Stomach smooth muscle (tissue), 2 donors: ENCODE measurements at regions not wholly inside any gene's neighbourhood (a gene's known extent, or its start where the extent isn't known, plus 50 kb on each side); places are given as distances from the start of the nearest gene placed in this dataset.

Experiments
- H3K27ac ChIP-seq: one replicate; pipeline ENCODE4 v1.7.0; 2013; ENCODE audit warnings: mild to moderate bottlenecking, low read length, inconsistent platforms
- H3K27me3 ChIP-seq, 2 donors: one replicate each; pipeline ENCODE4 v1.7.0; 2013; ENCODE audit warnings: low read length in 2 of 2; ENCODE audit not compliant: insufficient read depth in 2 of 2, control insufficient read depth in 1 of 2
- H3K36me3 ChIP-seq, 2 donors: one replicate each; pipeline ENCODE4 v1.7.0; 2013; ENCODE audit warnings: low read length in 2 of 2; ENCODE audit not compliant: control insufficient read depth in 2 of 2, insufficient read depth in 2 of 2
- H3K4me1 ChIP-seq: one replicate; pipeline ENCODE4 v1.7.0; 2013; ENCODE audit warnings: low read length; ENCODE audit not compliant: control insufficient read depth, insufficient read depth
- H3K4me3 ChIP-seq, 2 donors: one replicate each; pipeline ENCODE4 v1.7.0; 2013; ENCODE audit warnings: low read length in 2 of 2
- H3K9ac ChIP-seq, 2 donors: one replicate each; pipeline ENCODE4 v1.7.0; 2013; ENCODE audit warnings: low read length in 2 of 2, mild to moderate bottlenecking in 1 of 2
- H3K9me3 ChIP-seq, 2 donors: one replicate each; pipeline ENCODE4 v1.7.0; 2013; ENCODE audit warnings: low read length in 2 of 2; ENCODE audit not compliant: control insufficient read depth in 2 of 2
- donor health status: healthy.
- donor health status: Pancreatic carcinoma.

GRCh38 chr9:22580788-22581187, 134.2 kb downstream of the DMRTA1 start:
- Histone ChIP-seq H3K27ac (no peak overlapping the region), H3K4me3 (no peak overlapping the region), H3K9me3 (peaks cover 0 to 6% of the 10 kb centered on the region in 2 donors), H3K9ac (no peak overlapping the region), H3K4me1 (no peaks in the 10 kb centered on the region), H3K36me3 (no peaks in the 10 kb centered on the region), H3K27me3 (no peaks in the 10 kb centered on the region)

GRCh38 chr9:22582221-22582620, 135.6 kb downstream of the DMRTA1 start:
- Histone ChIP-seq H3K27ac (no peak overlapping the region), H3K27me3 (no peaks in the 10 kb centered on the region), H3K4me1 (no peaks in the 10 kb centered on the region), H3K9me3 (peaks cover 0 to 6% of the 10 kb centered on the region in 2 donors), H3K9ac (no peak overlapping the region), H3K4me3 (no peak overlapping the region), H3K36me3 (no peaks in the 10 kb centered on the region)

- Histone ChIP-seq H3K9ac (no peak overlapping the region), H3K27me3 (no peaks in the 10 kb centered on the region), H3K27ac (no peak overlapping the region), H3K4me1 (no peaks in the 10 kb centered on the region), H3K9me3 (peaks cover 0 to 3% of the 10 kb centered on the region in 2 donors), H3K4me3 (no peak overlapping the region), H3K36me3 (no peaks in the 10 kb centered on the region)
Observed at GRCh38 chr9:22588918-22589317, 142.3 kb downstream of the DMRTA1 start.

- no peaks in the 10 kb centered on the region for H3K27me3 ChIP-seq
- H3K36me3 ChIP-seq, result no peaks in the 10 kb centered on the region
Observed at GRCh38 chr9:22590336-22591033, 143.9 kb downstream of the DMRTA1 start.

GRCh38 chr9:22595805-22596204, 149.2 kb downstream of the DMRTA1 start:
- Histone ChIP-seq H3K4me1 (no peaks in the 10 kb centered on the region), H3K27ac (no peak overlapping the region), H3K4me3 (no peak overlapping the region), H3K9me3 (no peaks in the 10 kb centered on the region), H3K27me3 (no peaks in the 10 kb centered on the region), H3K36me3 (no peaks in the 10 kb centered on the region), H3K9ac (no peak overlapping the region)

More at GRCh38 chr9:22590336-22591033, 143.9 kb downstream of the DMRTA1 start:
- Histone ChIP-seq H3K9me3 (peaks cover 0 to 3% of the 10 kb centered on the region in 2 donors), H3K4me1 (no peaks in the 10 kb centered on the region), H3K9ac (no peak overlapping the region), H3K4me3 (no peak overlapping the region), H3K27ac (no peak overlapping the region)

GRCh38 chr9:22617156-22617555, 170.5 kb downstream of the DMRTA1 start:
- Histone ChIP-seq H3K9me3 (no peaks in the 10 kb centered on the region), H3K36me3 (no peaks in the 10 kb centered on the region), H3K4me1 (no peaks in the 10 kb centered on the region), H3K4me3 (no peak overlapping the region), H3K9ac (no peak overlapping the region), H3K27ac (no peak overlapping the region), H3K27me3 (no peaks in the 10 kb centered on the region)

GRCh38 chr9:22622815-22623214, 176.2 kb downstream of the DMRTA1 start:
- H3K27ac ChIP-seq, result no peak overlapping the region
- H3K27me3 ChIP-seq, result no peaks in the 10 kb centered on the region
- H3K9me3 ChIP-seq, result no peaks in the 10 kb centered on the region
- H3K9ac ChIP-seq, result no peak overlapping the region
- no peaks in the 10 kb centered on the region for H3K36me3 ChIP-seq
- H3K4me3 ChIP-seq, result peak overlapping the region in 1 of 2 donors; percentile 31
- no peaks in the 10 kb centered on the region for H3K4me1 ChIP-seq

- no peak overlapping the region for H3K27ac ChIP-seq
Observed at GRCh38 chr9:22623236-22623635, 176.6 kb downstream of the DMRTA1 start.

GRCh38 chr9:22625540-22625939, 178.9 kb downstream of the DMRTA1 start:
- no peak overlapping the region for H3K4me3 ChIP-seq
- H3K4me1 ChIP-seq, result no peaks in the 10 kb centered on the region
- H3K36me3 ChIP-seq, result no peaks in the 10 kb centered on the region
- H3K27me3 ChIP-seq, result no peaks in the 10 kb centered on the region
- no peak overlapping the region for H3K27ac ChIP-seq
- H3K9me3 ChIP-seq, result no peaks in the 10 kb centered on the region
- H3K9ac ChIP-seq, result no peak overlapping the region

More at GRCh38 chr9:22623236-22623635, 176.6 kb downstream of the DMRTA1 start:
- no peaks in the 10 kb centered on the region for H3K27me3 ChIP-seq
- no peaks in the 10 kb centered on the region for H3K9me3 ChIP-seq
- H3K36me3 ChIP-seq, result no peaks in the 10 kb centered on the region
- no peaks in the 10 kb centered on the region for H3K4me1 ChIP-seq
- H3K9ac ChIP-seq, result no peak overlapping the region
- H3K4me3 ChIP-seq, result no peak overlapping the region

- H3K9me3 ChIP-seq, result no peaks in the 10 kb centered on the region
- H3K4me3 ChIP-seq, result no peak overlapping the region
- H3K27ac ChIP-seq, result no peak overlapping the region
- H3K9ac ChIP-seq, result no peak overlapping the region
- no peaks in the 10 kb centered on the region for H3K36me3 ChIP-seq
- no peaks in the 10 kb centered on the region for H3K4me1 ChIP-seq
- H3K27me3 ChIP-seq, result no peaks in the 10 kb centered on the region
Observed at GRCh38 chr9:22643541-22643940, 196.9 kb downstream of the DMRTA1 start.

GRCh38 chr9:22645893-22646292, 199.3 kb downstream of the DMRTA1 start:
- no peaks in the 10 kb centered on the region for H3K9me3 ChIP-seq
- H3K27me3 ChIP-seq, result no peaks in the 10 kb centered on the region
- no peak overlapping the region for H3K9ac ChIP-seq
- no peaks in the 10 kb centered on the region for H3K36me3 ChIP-seq
- no peak overlapping the region for H3K4me3 ChIP-seq
- H3K27ac ChIP-seq, result no peak overlapping the region
- H3K4me1 ChIP-seq, result no peaks in the 10 kb centered on the region
